ENCODE measurements at regions not wholly inside any gene's neighbourhood (a gene's known extent, or its start where the extent isn't known, plus 50 kb on each side); places are given as distances from the start of the nearest gene placed in this dataset.
A peak's percentile ranks its signal among the peaks of the same experiment; 100 is the strongest.

DNA sequence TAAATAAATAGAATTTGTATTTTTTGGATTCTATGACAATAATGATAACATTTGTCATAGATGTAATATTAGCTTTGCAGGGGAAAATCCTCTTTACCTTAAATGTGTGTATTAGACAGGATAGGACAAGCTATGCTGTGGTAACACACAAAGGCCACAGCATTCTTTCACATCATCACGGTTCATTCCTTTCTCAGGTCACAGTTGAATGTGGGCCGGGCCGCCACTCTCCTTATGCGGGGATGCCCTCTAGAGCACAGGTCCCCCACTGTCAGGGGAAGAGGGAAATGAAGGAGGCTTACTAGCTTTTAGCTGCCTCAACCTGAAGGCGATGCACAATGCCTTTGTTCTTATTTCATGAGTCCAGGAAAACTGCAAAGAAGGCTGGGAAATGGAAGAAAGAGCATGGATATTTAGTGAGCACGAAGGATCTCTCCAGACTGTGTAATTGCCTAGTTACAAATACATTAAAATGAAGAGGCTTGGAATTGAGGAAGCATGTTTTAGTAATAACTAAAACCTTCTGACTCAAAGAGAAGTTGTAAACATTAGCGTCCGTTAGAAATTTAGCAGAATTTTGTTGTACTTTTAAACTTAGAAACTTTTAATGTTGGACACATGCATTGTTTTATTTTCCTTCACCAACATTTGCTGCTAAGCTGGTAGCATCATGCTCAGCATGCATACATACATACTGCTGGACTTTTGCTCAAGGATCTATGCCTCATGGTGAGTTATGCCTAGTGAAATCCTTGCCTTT, 248.9 kb upstream of the FOXQ1 start:
- no peak for DNase-seq (ENCODE audit: low spot score)

DNA sequence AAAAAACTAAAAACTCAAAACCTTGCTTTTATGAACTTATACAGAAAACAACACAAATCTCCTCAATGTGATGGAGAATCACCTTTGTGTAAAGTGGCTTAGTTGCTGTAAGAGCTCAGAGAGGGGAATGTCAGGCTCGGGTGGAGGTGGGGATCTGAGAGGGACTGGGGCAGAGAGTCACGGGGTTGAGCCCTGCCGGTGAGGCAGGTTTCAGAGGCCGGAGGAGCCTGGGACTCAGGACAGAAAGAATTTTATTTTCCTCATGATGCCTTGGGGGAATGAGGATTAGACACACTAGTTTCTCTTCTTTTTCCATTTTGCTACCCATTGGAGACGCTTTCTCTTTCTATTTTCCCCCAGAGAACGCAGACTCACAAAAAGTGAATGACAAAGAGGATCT, 252.3 kb upstream of the FOXQ1 start:
- DNase-seq (ENCODE audit: low spot score) = no peak

DNA sequence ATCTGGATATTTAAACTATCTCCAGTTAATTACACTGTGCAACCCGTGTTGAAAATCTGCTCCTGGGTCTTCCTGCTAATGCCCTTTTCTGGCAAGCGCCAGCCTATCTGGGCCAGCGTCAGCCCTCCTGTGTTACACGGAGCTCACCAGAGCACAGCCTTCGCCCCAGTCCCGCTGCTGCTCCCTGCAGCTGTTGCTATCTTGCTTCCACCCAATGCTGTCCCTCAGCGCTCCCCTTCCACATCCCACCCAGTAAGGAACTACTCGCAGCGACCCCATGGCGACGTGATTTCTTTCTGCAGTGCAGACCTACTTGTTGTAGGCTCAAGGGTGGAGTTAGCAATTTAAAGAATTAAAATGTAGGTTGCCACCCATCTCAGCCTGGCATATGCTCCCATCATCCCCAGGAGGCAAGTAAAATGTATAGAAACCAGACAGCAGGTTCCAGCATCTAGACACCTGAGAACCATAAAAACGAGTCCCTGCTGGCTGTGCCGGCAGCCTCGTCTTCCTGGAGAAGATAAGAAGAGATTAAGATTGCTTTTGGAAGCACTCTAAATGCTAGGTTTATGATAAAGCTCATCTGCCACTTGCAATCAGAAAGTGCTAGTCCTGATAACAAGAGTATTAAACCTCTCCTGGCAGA, 254.3 kb upstream of the FOXQ1 start:
- DNase-seq (ENCODE audit: low spot score) = no peak

DNA sequence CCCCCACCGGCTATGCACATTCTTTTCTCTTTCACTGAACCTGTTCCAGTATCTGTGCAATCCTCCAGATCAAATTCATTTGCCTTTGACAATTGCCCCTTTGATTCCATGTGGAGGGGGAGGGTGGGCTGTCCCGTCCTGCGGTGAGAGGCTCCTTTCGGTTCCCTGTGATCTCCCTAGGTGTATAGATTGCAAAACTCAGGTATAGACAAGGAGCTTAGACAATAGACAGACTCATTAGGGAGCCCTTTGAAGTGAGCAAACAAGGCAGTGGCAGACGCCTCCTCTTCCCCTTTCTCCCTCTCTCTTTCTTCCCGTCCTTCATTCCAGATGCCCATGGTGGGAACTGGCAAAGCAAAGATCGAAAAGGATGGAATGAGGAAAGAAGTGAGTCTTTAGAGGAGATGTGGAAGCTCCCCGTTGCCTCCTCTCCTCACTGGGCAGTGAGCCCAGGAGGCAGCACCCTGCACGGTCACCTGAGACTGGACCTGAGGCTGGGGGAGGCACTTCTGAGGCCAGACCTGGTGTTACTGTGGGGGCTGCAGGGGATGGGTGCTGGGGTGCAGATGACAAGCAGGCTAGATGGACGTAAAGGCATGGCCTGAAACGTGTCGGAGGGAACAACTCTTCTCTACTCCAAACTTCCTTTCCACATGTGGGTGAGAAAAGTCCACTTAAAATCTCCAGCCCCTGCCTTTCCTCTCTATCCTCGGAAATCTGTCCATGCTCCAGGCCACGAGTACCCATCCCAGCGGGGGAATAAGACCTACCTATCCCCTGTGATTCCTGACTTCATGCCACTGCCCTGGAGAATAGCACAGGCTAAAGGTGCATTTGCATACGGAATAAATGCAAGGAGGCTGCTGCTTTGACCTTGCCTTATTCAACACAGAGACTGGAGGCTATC, 256.6 kb upstream of the FOXQ1 start:
- no peak for DNase-seq (ENCODE audit: low spot score)

DNA sequence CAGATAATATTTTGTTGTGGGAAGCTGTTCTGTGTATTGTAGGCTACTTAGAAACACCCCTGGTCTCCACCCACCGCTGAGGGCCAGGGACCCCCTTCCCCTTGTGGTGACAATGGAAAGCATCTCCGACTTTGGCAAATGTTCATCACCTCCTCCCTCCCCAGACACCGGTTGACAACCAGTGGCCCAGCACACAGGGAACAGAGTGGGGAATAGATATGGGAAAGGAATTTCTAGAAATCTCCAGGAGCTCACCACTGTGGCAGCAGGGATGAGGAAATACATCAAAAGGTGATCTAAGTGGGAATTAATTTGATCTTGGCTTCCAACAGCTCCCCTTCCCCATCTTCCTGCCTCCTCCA, 257.3 kb upstream of the FOXQ1 start:
- DNase-seq (ENCODE audit: low spot score) = no peak

DNA sequence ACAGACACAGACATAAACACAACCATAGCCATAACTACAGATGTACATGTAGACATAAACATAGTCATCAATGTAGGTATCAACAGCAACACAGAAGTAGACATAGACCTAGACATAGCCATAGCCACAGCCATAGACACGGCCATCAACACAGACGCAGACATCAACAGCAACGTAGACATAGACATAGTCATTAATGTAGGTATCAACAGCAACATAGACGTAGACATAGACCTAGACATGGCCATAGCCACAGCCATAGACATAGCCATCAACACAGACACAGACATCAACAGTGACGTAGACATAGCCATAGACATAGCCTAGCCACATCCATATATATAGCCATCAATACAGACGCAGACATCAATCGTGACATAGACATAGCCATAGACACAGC, 258.3 kb upstream of the FOXQ1 start:
- no peak for DNase-seq (ENCODE audit: low spot score)

DNA sequence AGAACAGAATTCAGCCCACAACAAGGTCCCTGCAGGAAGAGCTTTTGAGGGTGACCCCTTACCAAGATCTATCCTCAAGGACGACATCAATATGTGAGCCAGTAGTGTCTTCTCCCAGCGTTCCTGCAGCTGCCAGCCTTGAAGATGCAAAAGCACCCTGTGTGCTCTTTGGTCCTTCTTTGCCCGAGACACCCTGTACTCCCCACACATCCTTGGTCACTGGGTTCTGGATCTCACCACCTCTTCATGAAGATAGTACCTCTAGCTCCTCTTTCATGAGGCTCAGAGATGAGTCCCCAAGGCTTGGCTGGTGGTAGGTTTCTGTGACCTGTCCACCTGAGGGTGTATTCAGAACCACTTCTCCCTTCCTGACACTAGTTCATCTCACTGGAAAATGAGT, 259.6 kb upstream of the FOXQ1 start:
- DNase-seq (ENCODE audit: low spot score) = no peak

DNA sequence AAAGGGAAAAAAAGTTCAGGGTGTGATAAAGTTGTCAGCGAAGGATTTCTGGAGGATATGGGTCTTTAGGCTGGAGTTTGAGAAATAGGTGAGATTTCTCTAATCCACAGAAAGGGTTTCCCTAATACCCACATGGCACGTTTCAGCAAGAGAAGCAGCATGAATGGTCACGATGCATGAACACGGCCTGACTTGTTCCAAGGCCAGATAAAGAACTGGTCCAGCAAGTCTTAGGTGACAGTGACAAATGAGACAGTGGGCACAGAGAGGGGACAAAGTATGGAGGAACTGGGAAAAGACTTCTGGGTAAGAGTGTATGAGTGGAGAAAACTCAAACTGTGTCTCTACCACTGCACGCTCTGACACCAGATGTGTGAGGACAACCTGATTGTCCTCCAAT, 262.0 kb upstream of the FOXQ1 start:
- no peak for DNase-seq (ENCODE audit: low spot score)

DNA sequence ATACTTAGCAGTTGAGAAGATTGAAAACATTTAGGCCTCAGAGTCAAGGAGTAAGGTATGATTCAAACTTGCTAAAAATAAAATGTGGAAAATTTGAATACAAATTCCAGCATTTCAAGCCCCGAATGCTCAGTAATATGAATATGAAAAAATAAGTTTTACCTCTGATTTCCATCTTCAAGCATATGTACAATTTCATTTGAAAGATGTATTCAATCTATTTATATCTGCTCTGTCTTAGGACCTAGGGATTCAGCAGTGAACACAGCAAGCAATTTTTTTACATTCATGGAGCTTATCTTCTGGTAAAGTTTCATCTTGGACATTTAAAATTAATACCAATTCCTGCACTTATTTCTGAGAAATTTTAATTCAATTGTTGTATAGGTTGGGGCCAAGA, 262.7 kb upstream of the FOXQ1 start:
- no peak for DNase-seq (ENCODE audit: low spot score)

DNA sequence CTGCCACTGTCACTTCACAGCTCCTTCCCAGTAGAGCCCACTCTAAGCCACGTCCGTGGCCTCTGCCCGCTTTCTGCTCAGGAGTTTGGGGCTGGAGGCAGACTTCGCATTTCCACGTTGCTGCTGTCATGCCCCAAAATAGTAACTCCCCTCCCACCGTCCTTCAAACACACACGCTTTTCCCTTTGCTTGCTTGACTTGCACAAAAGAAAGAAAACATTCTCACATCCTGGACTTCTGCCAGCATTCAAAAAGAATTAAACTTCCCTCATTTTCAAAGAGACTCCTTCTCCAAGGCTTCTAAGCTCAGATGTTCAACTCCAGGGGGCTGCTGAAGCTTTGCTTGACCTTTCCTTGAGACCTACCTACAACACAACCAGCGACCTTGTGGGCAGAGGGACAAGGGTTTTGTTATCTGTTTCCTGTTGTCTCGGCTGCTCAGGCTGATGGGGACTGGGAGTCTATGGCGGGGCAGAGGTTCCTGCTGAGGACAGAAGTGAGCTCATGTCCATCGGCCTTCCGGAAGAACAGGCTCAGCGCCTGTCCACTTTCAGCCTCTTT, 263.8 kb upstream of the FOXQ1 start:
- no peak for DNase-seq (ENCODE audit: low spot score)

DNA sequence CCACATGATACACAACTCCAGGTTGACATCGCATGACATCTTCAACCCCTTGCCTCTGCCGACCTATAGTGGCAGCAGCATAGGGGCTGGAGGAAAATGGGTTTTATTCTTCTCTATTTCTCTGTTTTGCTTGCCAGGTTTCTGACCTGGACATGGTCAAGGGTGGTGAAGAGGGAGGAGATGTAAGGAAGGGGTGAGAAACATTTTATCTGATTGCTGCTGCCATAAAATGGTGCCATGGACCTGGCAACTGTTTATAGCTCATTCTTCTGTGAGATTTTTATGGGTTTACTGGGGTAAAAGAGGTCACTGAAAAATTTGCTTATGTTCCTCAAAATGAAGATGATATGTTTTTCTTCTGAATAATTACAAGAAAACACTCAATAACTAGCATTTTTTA, 266.7 kb upstream of the FOXQ1 start:
- DNase-seq (ENCODE audit: low spot score) = no peak

DNA sequence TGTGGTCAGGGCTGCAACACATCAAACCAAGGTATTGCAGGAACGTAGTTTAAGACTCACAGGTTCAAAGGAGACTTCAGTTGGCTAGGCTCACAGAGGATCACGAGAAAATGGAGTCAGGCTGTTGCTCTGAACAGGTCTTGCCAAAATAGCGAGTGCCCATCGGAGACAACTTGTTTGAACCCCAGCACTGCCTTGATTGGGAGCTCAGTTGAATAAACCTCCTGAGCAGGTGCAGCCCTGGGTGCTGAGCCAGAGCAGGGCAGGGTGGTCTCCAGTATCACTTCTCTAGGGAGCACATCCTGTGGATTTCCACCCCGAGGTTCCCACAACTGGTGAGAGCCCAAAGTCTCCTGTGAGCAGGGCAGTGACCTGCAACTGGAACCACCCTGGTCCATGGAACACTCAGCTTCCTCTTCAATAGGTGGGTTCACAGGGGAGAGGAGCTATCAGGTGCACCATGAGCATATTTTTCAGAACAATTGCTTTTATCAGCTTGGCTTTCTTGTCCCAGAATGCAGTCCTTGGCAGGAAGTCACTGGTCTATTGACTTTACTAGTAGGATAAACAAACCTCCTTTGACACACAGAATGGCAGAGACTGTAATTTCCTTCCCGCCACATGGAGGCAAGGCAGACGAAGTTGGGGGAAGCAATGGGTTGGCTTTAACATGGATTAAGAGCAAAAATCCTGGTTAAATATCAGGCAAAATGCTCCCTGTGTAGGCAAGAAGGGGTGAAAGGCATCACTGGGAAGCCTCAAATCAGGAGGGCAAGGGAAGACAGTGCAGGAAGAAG, 267.7 kb upstream of the FOXQ1 start:
- DNase-seq (ENCODE audit: low spot score) = no peak

DNA sequence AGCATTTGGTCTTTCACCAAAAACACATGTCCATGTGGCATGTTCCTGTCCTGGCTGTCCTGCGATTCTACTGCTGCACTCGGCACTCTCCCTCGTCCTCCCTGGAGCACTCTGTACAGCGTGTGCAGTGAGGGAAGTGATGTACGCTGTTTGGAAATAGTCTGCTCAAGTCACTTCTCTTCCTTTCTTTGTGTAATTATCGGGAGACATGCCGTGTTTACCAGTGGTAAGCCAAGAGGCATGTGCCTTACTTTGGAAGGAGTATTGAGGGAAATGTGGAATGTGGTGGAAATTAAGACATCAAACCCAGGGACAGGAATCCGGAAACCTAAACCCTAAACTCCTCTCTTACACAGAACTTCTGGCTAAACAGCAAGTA, 268.5 kb upstream of the FOXQ1 start:
- DNase-seq (ENCODE audit: low spot score) = peak; percentile 65

DNA sequence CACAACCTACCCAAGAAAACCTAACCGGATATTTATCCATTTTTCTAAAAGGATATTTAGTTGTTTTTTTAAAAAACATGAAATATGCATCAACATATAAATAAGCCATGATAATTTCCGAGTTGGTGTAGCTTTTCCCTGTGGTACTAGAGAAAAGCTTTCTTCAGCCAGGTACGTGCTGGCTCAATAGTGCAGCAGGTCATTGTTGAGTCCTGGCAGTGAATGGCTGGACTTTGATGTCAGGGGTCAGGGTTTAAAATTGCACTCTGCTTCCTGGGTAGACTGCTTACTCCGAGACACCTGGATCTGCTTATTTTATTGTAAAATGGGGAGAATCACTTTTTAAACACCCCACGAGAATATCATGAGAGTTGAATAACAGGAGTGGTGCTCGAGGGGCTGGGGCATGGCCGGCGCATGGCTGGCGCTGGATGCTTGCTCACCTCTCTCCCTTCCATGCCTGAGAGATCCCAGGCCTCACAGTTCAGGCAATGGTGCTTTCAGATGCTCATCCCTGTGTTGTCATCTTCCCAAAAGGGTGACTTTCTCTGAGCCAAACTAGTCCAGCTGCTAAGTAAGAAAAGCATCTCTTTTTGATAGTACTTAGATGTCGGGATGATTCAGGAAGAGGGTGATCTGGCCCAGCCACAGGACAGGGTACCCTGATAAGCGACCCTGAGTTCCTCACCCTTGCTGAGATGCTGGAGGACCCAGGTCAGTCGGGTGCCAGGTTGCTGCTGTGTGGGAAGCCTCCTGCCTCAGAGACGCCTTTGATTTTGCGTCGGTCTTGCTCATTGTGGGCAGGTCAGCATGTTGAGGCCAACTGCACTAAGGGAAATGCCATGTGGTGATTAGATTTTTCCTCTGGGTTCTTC, 269.1 kb upstream of the FOXQ1 start:
- DNase-seq (ENCODE audit: low spot score) = no peak

DNA sequence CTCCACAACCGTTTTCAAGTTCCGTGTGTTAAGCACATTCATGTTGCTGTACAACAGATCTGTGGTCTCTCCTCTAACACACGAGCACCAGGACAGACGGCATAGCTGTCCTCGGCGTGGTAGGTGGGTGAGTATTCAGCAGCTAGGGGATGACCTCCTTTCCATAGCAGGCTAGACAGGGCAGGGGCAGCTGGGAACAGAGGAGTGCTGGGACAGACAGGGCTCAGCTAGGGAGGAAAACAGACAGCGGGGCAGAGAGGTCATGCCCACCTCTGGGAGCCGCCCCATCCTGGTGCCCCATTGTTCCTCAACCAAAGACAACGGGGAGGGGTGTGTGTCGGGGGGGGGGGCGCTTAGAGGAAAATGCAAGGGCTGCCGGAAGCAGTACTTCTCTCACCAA, 271.5 kb upstream of the FOXQ1 start:
- DNase-seq (ENCODE audit: low spot score) = no peak

DNA sequence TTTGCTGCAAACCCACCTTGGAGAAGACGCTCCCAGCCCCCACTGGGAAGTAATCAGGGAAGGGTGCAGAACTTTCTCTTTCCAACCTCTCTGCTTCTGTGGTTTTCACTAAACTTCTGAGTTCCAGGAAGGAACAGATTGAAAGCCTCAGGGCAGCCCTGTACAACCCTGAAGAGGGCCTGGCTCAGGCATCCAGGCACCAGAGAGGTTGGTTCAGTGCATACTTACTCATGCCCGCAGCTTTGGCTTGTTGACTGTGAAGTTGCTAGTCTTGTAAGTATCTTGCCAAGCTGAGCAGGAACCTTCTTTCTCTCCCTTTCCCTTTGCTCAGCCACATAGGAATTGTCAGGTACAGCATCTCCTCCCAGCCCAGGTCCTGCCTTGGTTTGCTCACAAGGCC, 272.2 kb upstream of the FOXQ1 start:
- no peak for DNase-seq (ENCODE audit: low spot score)

DNA sequence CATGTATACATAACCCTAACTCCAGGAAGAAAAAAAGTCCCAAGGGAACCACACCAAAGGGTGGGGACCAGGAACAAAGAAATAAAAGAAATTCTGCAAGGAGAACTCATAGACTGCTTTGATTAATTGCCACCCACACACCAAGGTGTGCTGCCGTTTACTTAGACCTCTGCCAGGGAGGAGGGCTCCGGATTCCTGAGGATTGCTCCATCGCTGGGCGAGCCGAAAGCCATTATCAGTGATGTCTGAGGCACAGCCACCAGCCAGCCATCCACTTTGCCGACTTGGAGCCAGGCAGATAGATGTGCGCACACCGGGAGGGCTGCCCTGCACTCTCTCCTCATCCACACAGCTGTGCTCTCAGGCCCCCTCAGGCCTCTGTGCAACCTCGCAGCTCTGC, 272.7 kb upstream of the FOXQ1 start:
- DNase-seq (ENCODE audit: low spot score) = no peak

DNA sequence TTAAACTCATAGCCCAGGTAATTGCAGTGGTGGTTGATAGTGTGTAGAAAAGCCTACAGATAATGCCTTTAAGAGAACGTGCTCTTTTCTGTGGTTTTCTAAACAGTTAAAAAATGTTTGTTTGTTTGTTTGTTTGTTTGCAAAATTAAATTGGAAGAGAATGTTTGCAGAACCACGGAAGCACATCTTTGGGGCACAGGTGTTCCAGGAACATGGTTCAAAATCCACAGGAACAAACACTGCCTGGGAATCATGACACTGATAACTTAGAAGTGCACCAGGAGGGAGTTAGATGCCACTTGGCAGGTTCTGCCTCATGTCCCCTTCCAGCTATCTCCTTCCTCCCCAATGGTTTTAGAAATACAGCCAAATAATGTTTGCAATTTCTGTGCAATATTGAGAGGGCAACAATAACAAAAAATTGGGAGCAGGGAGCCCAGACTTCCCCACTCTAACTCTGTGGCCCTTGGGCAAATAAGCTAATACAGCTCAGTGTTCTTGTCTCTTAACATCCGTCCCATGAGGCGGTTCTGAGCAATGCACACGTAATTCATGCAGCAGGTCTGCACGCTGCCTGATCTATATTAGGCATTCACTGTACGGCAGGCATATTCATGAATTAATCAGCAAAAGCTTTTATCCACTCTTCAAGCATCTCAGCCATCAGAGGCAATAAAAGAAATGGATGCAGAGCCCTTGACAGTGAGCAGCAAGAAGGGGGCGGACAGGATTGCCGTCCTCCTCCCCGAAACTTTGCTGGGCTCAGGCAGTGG, 274.3 kb upstream of the FOXQ1 start:
- no peak for DNase-seq (ENCODE audit: low spot score)

DNA sequence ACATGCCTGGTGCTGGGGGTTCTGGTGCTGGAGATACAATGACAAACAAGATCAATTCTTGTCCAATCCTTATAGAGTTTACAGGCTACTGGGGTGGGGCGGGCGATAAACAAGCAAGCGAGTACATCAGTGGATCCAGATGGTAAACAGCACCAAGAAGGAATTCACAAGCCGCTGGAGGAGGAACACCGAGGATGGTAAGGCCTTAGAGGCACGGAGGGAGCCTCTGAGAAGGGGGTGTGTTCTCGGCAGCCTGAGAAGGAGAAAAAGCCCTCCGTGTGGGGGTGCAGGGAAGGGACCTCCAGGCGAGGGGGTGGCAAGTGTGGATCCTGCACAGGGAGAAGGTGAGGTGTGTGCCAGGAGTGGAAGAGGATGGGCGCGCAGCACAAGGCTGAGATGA, 276.5 kb upstream of the FOXQ1 start:
- no peak for DNase-seq (ENCODE audit: low spot score)

DNA sequence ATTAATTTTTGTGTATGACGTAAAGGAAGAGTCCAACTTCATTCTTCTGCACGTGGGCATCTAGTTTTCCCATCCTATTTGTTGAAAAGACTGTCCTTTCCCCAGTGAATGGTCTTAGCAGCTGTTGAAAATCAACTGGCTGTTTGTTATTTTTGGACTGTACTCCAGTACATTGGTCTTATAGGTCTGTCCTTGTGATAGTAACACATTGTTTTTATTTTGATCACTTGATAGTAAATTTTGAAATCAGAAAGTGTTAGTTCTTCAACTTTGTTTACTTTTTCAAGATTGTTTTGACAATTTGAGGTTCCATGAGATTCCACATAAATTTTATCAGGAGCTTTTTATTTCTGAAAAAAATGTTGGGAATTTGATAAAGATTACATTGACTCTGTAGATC, 280.2 kb upstream of the FOXQ1 start:
- DNase-seq (ENCODE audit: low spot score) = no peak

All from AG20443 (cell line).